Coronary artery (tissue), 2 donors: ENCODE measurements at regions not wholly inside any gene's neighbourhood (a gene's known extent, or its start where the extent isn't known, plus 50 kb on each side); places are given as distances from the start of the nearest gene placed in this dataset.
"Not testable (repeated sequence)": the region's sequence is repeated elsewhere in the genome, so short reads cannot be mapped to it uniquely, and the experiment has no call there.

Experiments
- DNase-seq: peaks from one replicate; pipeline ENCODE4 v3.0.0-alpha.2; 2017; ENCODE audit warnings: low spot score
- H3K27ac ChIP-seq, 2 donors: fragments of 200-600 bp; sonication (generic); one replicate each; pipeline ENCODE4 v1.5.1; 2016 to 2019
- H3K4me3 ChIP-seq: fragments of 200-600 bp; sonication (generic); 2 replicates; pipeline ENCODE4 v1.5.1; 2016; ENCODE audit warnings: mild to moderate bottlenecking, moderate library complexity
- TF ChIP-seq, protein P1 (sequence below): fragments of 200-600 bp; sonication (generic); IDR thresholded peaks from one replicate; pipeline ENCODE4 v1.5.1; 2019; ENCODE audit warnings: antibody characterized with exemption

DNA sequence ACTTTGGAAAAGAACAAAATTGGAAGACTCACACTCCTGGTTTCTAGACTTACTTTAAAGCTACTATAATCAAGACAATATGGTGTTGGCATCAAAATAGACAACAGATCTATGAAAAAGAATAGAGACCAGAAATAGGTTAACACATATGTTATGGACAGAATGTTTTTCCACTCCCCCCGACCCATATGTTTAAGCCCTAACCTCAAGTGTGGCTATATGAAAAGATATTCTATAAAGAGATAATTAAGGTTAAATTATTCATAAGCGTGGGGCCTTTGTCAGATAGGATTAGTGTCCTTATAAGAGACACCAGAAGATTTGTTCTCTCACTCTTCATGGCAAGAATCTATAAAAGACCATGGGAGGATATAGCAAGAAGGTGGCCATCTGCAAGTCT, 440.0 kb downstream of the AASDHPPT start:
- Histone ChIP-seq H3K27ac (no peak overlapping the region), H3K4me3 (no peak overlapping the region)
- TF ChIP-seq, protein P1, sequence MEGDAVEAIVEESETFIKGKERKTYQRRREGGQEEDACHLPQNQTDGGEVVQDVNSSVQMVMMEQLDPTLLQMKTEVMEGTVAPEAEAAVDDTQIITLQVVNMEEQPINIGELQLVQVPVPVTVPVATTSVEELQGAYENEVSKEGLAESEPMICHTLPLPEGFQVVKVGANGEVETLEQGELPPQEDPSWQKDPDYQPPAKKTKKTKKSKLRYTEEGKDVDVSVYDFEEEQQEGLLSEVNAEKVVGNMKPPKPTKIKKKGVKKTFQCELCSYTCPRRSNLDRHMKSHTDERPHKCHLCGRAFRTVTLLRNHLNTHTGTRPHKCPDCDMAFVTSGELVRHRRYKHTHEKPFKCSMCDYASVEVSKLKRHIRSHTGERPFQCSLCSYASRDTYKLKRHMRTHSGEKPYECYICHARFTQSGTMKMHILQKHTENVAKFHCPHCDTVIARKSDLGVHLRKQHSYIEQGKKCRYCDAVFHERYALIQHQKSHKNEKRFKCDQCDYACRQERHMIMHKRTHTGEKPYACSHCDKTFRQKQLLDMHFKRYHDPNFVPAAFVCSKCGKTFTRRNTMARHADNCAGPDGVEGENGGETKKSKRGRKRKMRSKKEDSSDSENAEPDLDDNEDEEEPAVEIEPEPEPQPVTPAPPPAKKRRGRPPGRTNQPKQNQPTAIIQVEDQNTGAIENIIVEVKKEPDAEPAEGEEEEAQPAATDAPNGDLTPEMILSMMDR, result no peak
- DNase-seq, result no peak

DNA sequence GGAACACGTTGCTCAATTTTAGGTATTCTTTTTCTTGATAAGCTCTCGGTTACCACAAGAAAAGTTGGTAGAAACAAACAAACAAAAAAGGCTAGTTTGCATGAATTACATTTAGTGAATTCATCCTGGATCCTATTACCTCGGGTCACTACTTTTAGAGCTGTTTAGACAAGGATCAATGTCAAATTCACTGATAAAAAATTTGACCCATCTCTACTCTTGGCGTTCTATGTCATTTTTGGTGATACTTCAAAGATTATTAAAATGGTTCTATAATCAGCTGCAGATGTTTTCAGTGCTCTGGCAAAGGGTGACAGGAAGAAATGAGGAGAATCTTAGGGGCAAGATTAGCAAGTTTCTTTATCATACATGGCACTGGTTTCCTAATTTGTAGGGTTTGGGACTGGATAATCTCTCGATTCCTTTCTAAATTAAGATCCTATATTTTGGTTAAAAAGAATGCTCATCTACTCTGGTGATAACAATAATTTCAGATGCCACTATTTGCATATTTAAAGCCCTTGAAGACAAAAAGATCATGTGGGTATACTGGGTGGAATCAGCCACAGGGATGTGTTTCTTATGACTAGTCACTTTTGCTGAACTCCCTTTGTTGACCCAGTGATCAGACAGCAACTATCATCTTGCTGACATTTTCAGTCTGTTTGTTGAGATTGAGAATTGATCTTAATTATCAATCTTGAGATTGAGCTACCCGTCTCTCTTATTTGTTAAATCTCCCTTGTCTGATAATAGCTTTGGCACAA, 442.9 kb downstream of the AASDHPPT start:
- H3K27ac ChIP-seq, result no peak overlapping the region
- TF ChIP-seq, protein P1, result no peak
- H3K4me3 ChIP-seq, result no peak overlapping the region
- DNase-seq, result no peak

DNA sequence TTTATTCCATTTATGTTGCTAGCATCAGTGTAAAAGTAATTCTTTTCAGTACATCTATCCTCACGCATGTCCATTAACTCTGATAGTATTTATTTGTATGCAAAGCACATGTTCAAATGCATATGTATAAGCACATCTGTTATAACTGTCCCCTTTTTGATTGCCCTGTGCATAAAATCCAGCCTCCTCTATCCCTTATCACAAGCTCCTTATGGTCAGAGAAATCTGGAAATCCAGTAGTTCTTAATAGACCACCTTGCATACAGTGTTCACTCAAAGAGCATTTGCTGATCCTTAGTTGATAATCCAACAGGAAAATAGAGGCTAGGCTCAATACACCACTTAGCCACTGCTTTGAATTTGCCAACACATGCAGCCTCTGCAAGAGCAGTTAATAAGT, 443.5 kb downstream of the AASDHPPT start:
- DNase-seq, result no peak

DNA sequence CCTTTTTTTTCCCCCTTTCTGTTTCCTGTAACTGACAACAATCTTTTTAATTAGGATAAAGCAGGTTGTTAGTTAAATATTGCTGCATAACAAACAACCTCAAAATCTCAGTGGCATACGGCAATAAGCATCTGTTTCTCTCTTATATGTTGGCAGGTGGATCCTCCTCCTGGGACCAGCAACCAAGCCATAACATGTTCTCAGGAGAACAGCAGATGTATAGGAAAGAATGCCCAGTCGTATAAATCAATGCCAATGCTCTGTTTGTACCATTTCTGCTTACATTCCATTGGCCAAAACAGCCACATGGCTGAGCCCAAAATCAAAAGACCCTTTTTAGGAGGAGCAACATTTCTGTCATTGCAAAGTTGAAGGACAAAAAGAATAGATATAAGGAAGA, 445.7 kb downstream of the AASDHPPT start:
- no peak for DNase-seq
- TF ChIP-seq, protein P1, result no peak
- Histone ChIP-seq H3K4me3 (no peak overlapping the region), H3K27ac (no peak overlapping the region)

More for the DNA sequence above, 443.5 kb downstream of the AASDHPPT start:
- TF ChIP-seq, protein P1, result no peak
- H3K4me3 ChIP-seq, result no peak overlapping the region
- H3K27ac ChIP-seq, result no peak overlapping the region

DNA sequence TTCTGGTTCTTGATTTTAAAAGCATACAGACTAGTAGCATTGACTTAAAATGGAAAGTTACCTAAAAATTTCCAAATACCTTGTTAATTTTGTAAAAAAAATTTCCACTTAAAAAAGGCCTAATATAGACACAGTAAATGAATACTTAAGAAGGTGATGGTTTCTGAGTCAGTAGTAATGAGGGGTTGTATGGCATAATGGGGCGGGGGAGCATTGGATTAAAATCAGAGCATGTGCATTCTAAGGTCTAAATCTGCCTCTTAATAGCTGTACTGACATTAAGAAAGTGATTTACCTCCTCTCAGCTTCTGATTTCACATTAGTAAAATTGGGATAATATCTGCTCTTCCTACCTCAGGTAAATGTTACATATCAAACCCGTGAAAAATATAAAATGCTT, 446.5 kb downstream of the AASDHPPT start:
- no peak for DNase-seq
- TF ChIP-seq, protein P1, result no peak
- Histone ChIP-seq H3K4me3 (no peak overlapping the region), H3K27ac (no peak overlapping the region)

DNA sequence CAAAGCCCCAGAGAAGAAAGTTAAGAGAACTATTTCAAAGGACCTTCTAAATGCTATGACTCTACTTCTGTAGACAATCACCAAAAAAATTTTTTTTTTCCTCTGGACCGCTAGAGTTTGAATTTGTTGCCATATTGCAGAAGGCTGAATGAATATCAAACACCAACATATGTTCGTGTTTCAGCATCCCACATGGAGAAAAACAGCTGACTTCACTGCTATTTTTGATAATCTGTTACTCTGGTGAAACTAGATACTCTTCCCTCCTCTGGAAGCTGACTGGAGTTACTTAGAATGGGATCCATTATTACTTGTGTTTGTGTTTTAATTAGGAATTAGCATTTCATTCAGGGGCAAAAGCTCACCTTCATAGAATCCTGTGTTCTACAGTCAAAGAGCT, 447.0 kb downstream of the AASDHPPT start:
- H3K27ac ChIP-seq, result no peak overlapping the region
- TF ChIP-seq, protein P1, result no peak
- no peak for DNase-seq
- no peak overlapping the region for H3K4me3 ChIP-seq

DNA sequence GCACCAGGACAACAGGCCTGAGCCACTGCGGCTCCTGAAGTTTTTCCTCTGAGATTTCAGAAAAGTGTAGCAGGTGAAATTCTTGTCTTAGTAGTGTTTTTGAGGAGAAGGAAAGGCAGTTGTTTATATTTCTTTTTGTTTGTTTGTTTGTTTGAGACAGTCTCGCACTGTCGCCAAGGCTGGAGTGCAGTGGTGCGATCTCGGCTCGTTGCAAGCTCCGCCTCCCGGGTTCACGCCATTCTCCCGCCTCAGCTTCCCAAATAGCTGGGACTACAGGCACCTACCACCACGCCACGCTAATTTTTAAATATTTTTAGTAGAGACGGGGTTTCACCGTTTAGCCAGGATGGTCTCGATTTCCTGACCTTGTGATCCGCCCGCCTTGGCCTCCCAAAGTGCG, 454.2 kb downstream of the AASDHPPT start:
- not testable (repeated sequence) for H3K4me3 ChIP-seq, H3K27ac ChIP-seq, DNase-seq
